WTC11 (cell line): ENCODE measurements at regions not wholly inside any gene's neighbourhood (a gene's known extent, or its start where the extent isn't known, plus 50 kb on each side); places are given as distances from the start of the nearest gene placed in this dataset.
"Not testable (repeated sequence)": the region's sequence is repeated elsewhere in the genome, so short reads cannot be mapped to it uniquely, and the experiment has no call there.

Experiments used
- ATAC-seq: fragments of 200-7000 bp; cut with Tn5 transposase; 2 replicates; pipeline ENCODE4 v1.10.0; 2021; ENCODE audit warnings: mild to moderate bottlenecking, moderate library complexity
- CTCF ChIA-PET: fragments of 300-600 bp; sonication (Branson Sonifier 250); formaldehyde crosslinking; loops from one replicate; lab custom pipeline; 2021; ENCODE audit warnings: antibody characterized with exemption; lab: Charles Lee
- POLR2A ChIA-PET: fragments of 350-600 bp; sonication (Branson Sonifier 250); formaldehyde crosslinking; loops from one replicate; lab custom pipeline; 2021; ENCODE audit warnings: antibody characterized with exemption; lab: Charles Lee
- DNase-seq: peaks from one replicate; pipeline ENCODE4 v3.0.0; 2021; ENCODE audit warnings: low spot score
- H3K27ac Mint-ChIP-seq: 2 replicates; pipeline ENCODE4 v1.8.0; 2021; ENCODE audit warnings: mixed read lengths
- H3K27me3 Mint-ChIP-seq: 2 replicates; pipeline ENCODE4 v1.8.0; 2021; ENCODE audit warnings: low read depth, mild to moderate bottlenecking, moderate library complexity, mixed read lengths
- H3K36me3 Mint-ChIP-seq: 2 replicates; pipeline ENCODE4 v1.8.0; 2021; ENCODE audit warnings: mixed read lengths
- H3K4me1 Mint-ChIP-seq: 2 replicates; pipeline ENCODE4 v1.8.0; 2022; ENCODE audit warnings: mixed read lengths
- H3K4me3 Mint-ChIP-seq: 2 replicates; pipeline ENCODE4 v1.8.0; 2021; ENCODE audit warnings: mild to moderate bottlenecking, moderate library complexity, mixed read lengths
- H3K9me3 Mint-ChIP-seq: 2 replicates; pipeline ENCODE4 v1.8.0; 2021; ENCODE audit warnings: mixed read lengths
- ATF3 ChIP-seq: sonication (generic); formaldehyde crosslinking; conservative IDR thresholded peaks from 2 replicates; pipeline ENCODE4 v1.8.1; 2022; ENCODE audit warnings: mild to moderate bottlenecking, missing genetic modification reagents
- ELF4 ChIP-seq: sonication (generic); formaldehyde crosslinking; IDR thresholded peaks from 2 replicates; pipeline ENCODE4 v1.8.1; 2022; ENCODE audit warnings: low read depth, mild to moderate bottlenecking, moderate library complexity, missing genetic modification reagents
- EMX1 ChIP-seq: fragments of 250-450 bp; sonication (Bioruptor Pico); IDR thresholded peaks from 2 replicates; pipeline ENCODE4 v1.8.0; 2021; ENCODE audit warnings: mild to moderate bottlenecking
- GRHL2 ChIP-seq: fragments of 250-450 bp; sonication (Bioruptor Pico); IDR thresholded peaks from 2 replicates; pipeline ENCODE4 v1.8.0; 2022; ENCODE audit warnings: mild to moderate bottlenecking, moderate library complexity; ENCODE audit not compliant: insufficient replicate concordance, severe bottlenecking
- IRF1 ChIP-seq: sonication (generic); formaldehyde crosslinking; IDR thresholded peaks from 2 replicates; pipeline ENCODE4 v1.8.0; 2023; ENCODE audit warnings: missing genetic modification reagents
- PRDM15 ChIP-seq: sonication (generic); formaldehyde crosslinking; IDR thresholded peaks from 2 replicates; pipeline ENCODE4 v1.8.0; 2022; ENCODE audit warnings: missing genetic modification reagents
- RORB ChIP-seq: fragments of 250-450 bp; sonication (Bioruptor Pico); IDR thresholded peaks from 2 replicates; pipeline ENCODE4 v1.9.0; 2021; ENCODE audit warnings: mild to moderate bottlenecking
- USF2 ChIP-seq: sonication (generic); formaldehyde crosslinking; IDR thresholded peaks from 2 replicates; pipeline ENCODE4 v1.8.1; 2023; ENCODE audit warnings: mild to moderate bottlenecking, missing genetic modification reagents, moderate library complexity
- ZBTB43 ChIP-seq: sonication (generic); formaldehyde crosslinking; IDR thresholded peaks from 2 replicates; pipeline ENCODE4 v1.8.1; 2023; ENCODE audit warnings: mild to moderate bottlenecking, missing genetic modification reagents
- ZNF263 ChIP-seq: sonication (generic); formaldehyde crosslinking; IDR thresholded peaks from 2 replicates; pipeline ENCODE4 v1.8.1; 2022; ENCODE audit warnings: low read depth, mild to moderate bottlenecking, moderate library complexity, missing genetic modification reagents
- ZNF425 ChIP-seq: fragments of 250-450 bp; sonication (Bioruptor Pico); conservative IDR thresholded peaks from 2 replicates; pipeline ENCODE4 v1.9.0; 2021; ENCODE audit warnings: mild to moderate bottlenecking
- ZNF512 ChIP-seq: sonication (generic); formaldehyde crosslinking; IDR thresholded peaks from 2 replicates; pipeline ENCODE4 v1.8.1; 2022; ENCODE audit warnings: missing genetic modification reagents, borderline replicate concordance

- ATAC-seq, H3K9me3 Mint-ChIP-seq, POLR2A ChIA-PET, H3K4me3 Mint-ChIP-seq, H3K36me3 Mint-ChIP-seq, H3K4me1 Mint-ChIP-seq, DNase-seq, CTCF ChIA-PET, H3K27me3 Mint-ChIP-seq, H3K27ac Mint-ChIP-seq: not testable (repeated sequence)
Measured at GRCh38 chr10:10727411-10727810, 290.3 kb upstream of the CELF2 start.

GRCh38 chr10:10727812-10728211 lies 289.9 kb upstream of the CELF2 start:
- H3K27ac Mint-ChIP-seq, result no peak overlapping the region
- ChIA-PET POLR2A (no interaction called here), CTCF (no interaction called here)
- no peaks in the 10 kb centered on the region for H3K4me1 Mint-ChIP-seq
- no peak for DNase-seq
- TF ChIP-seq GRHL2 (no peak), USF2 (no peak), ELF4 (CRISPR knock-in tag) (no peak), ZNF512 (no peak), RORB (CRISPR knock-in tag) (no peak), PRDM15 (CRISPR knock-in tag) (no peak), ZNF263 (CRISPR knock-in tag) (no peak), EMX1 (no peak), IRF1 (CRISPR knock-in tag) (no peak)
- H3K27me3 Mint-ChIP-seq, result no peaks in the 10 kb centered on the region
- H3K4me3 Mint-ChIP-seq, result no peak overlapping the region
- 0 out of 2 replicates have a peak, but pooled peaks cover 2% of the 10 kb centered on the region for H3K9me3 Mint-ChIP-seq
- ATAC-seq, result no peak
- H3K36me3 Mint-ChIP-seq, result no peaks in the 10 kb centered on the region

- no peaks in the 10 kb centered on the region for H3K36me3 Mint-ChIP-seq
- H3K4me3 Mint-ChIP-seq, result no peak overlapping the region
Measured at GRCh38 chr10:10730471-10731043, 287.1 kb upstream of the CELF2 start.

More at GRCh38 chr10:10730471-10731043, 287.1 kb upstream of the CELF2 start:
- no peak for DNase-seq
- H3K4me1 Mint-ChIP-seq, result peaks cover 5% of the 10 kb centered on the region
- ChIA-PET CTCF (no interaction called here), POLR2A (no interaction called here)
- TF ChIP-seq ZNF425 (CRISPR knock-in tag) (no peak), ATF3 (CRISPR knock-in tag) (no peak), ZBTB43 (no peak)
- no peaks in the 10 kb centered on the region for H3K27me3 Mint-ChIP-seq
- no peak overlapping the region for H3K27ac Mint-ChIP-seq
- peaks cover 16% of the 10 kb centered on the region for H3K9me3 Mint-ChIP-seq
- no peak for ATAC-seq
